ENCODE measurements at regions not wholly inside any gene's neighbourhood (a gene's known extent, or its start where the extent isn't known, plus 50 kb on each side); places are given as distances from the start of the nearest gene placed in this dataset.

- TF ChIP-seq EZH2 (IDR thresholded peaks at IDR 0.05; ENCODE audit: low read depth) = no peak
- no peak for TF ChIP-seq CTCF (conservative IDR thresholded peaks at IDR 0.05)
- no peaks in the 10 kb centered on the region for H3K4me1 ChIP-seq (replicated peaks; ENCODE audit: insufficient read depth)
- H2AFZ ChIP-seq = no peak overlapping the region
- no peak overlapping the region for H3K4me2 ChIP-seq
- ChIA-PET CTCF (no interaction called here), POLR2A (ENCODE audit: unreplicated experiment) (no interaction called here)
- no peaks in the 10 kb centered on the region for H3K27me3 ChIP-seq (ENCODE audit: insufficient read depth, low read depth)
- no peaks in the 10 kb centered on the region for H3K79me2 ChIP-seq (ENCODE audit: low read depth)
- H4K20me1 ChIP-seq (ENCODE audit: insufficient read depth) = no peaks in the 10 kb centered on the region
- no peaks in the 10 kb centered on the region for H3K9me2 ChIP-seq (ENCODE audit: insufficient read depth)
- no peak for DNase-seq
- intact Hi-C loops (cut with micrococcal nuclease; ENCODE audit: unreplicated experiment) = no loop called here
- H3K27ac ChIP-seq = no peak overlapping the region
- H3K9me3 ChIP-seq (ENCODE audit: insufficient read depth, low read depth) = no peaks in the 10 kb centered on the region
- no peaks in the 10 kb centered on the region for H3K36me3 ChIP-seq (ENCODE audit: low read depth)
- H3K4me3 ChIP-seq = no peak overlapping the region
- no TSS peak for BruUV-seq (replicated peaks)
- H3F3A ChIP-seq (ENCODE audit: insufficient read depth, low read depth) = no peaks in the 10 kb centered on the region
Observed at GRCh38 chr18:42305869-42306593, 351.0 kb downstream of the PIK3C3 start.

- Histone ChIP-seq H2AFZ (no peak overlapping the region), H3K27me3 (ENCODE audit: insufficient read depth, low read depth) (no peaks in the 10 kb centered on the region), H3K36me3 (ENCODE audit: low read depth) (no peaks in the 10 kb centered on the region), H3K27ac (no peak overlapping the region), H3K9me3 (ENCODE audit: insufficient read depth, low read depth) (no peaks in the 10 kb centered on the region), H3K9me2 (ENCODE audit: insufficient read depth) (no peaks in the 10 kb centered on the region), H3K4me3 (no peak overlapping the region), H3K79me2 (ENCODE audit: low read depth) (no peaks in the 10 kb centered on the region), H3F3A (ENCODE audit: insufficient read depth, low read depth) (no peaks in the 10 kb centered on the region), H3K4me1 (replicated peaks; ENCODE audit: insufficient read depth) (no peaks in the 10 kb centered on the region), H3K4me2 (no peak overlapping the region), H4K20me1 (ENCODE audit: insufficient read depth) (no peaks in the 10 kb centered on the region)
- ChIA-PET CTCF (no interaction called here), POLR2A (ENCODE audit: unreplicated experiment) (no interaction called here)
- TF ChIP-seq CTCF (conservative IDR thresholded peaks at IDR 0.05) = no peak
- TF ChIP-seq EZH2 (IDR thresholded peaks at IDR 0.05; ENCODE audit: low read depth) = no peak
- intact Hi-C loops (cut with micrococcal nuclease; ENCODE audit: unreplicated experiment) = no loop called here
- BruUV-seq (replicated peaks) = no TSS peak
- DNase-seq = no peak
Observed at GRCh38 chr18:42306594-42306980, 351.6 kb downstream of the PIK3C3 start.

GRCh38 chr18:42310956-42311355, 355.9 kb downstream of the PIK3C3 start:
- ChIA-PET POLR2A (ENCODE audit: unreplicated experiment) (no interaction called here), CTCF (no interaction called here)
- no peak for TF ChIP-seq CTCF (conservative IDR thresholded peaks at IDR 0.05)
- no peak for TF ChIP-seq EZH2 (IDR thresholded peaks at IDR 0.05; ENCODE audit: low read depth)
- Histone ChIP-seq H3K27ac (no peak overlapping the region), H3K27me3 (ENCODE audit: insufficient read depth, low read depth) (no peaks in the 10 kb centered on the region), H3K4me1 (replicated peaks; ENCODE audit: insufficient read depth) (no peaks in the 10 kb centered on the region), H2AFZ (no peak overlapping the region), H3F3A (ENCODE audit: insufficient read depth, low read depth) (no peaks in the 10 kb centered on the region), H3K4me3 (no peak overlapping the region), H3K4me2 (no peak overlapping the region), H3K36me3 (ENCODE audit: low read depth) (no peaks in the 10 kb centered on the region), H3K9me2 (ENCODE audit: insufficient read depth) (no peaks in the 10 kb centered on the region), H3K79me2 (ENCODE audit: low read depth) (no peaks in the 10 kb centered on the region), H4K20me1 (ENCODE audit: insufficient read depth) (no peaks in the 10 kb centered on the region), H3K9me3 (ENCODE audit: insufficient read depth, low read depth) (no peaks in the 10 kb centered on the region)
- intact Hi-C loops (cut with micrococcal nuclease; ENCODE audit: unreplicated experiment) = no loop called here
- no TSS peak for BruUV-seq (replicated peaks)
- no peak for DNase-seq
